IPS-18c (cell line): ENCODE measurements at regions not wholly inside any gene's neighbourhood (a gene's known extent, or its start where the extent isn't known, plus 50 kb on each side); places are given as distances from the start of the nearest gene placed in this dataset.

ENCODE experiments used
- H3K4me3 ChIP-seq: 2 replicates; pipeline ENCODE4 v1.7.0; 2013; ENCODE audit warnings: low read depth, mild to moderate bottlenecking, low read length, moderate library complexity; ENCODE audit not compliant: insufficient read depth
- H3K9me3 ChIP-seq: one replicate; pipeline ENCODE4 v1.6.1; 2013; ENCODE audit warnings: mild to moderate bottlenecking, low read length, moderate library complexity; ENCODE audit not compliant: control insufficient read depth, insufficient read depth

- no peak overlapping the region for H3K4me3 ChIP-seq
Observed at GRCh38 chr11:43545610-43546009, 134.9 kb upstream of the HSD17B12 start.

GRCh38 chr11:43546561-43547429, 133.7 kb upstream of the HSD17B12 start:
- H3K4me3 ChIP-seq: peak overlapping the region; percentile 50
- H3K9me3 ChIP-seq: peaks cover 4% of the 10 kb centered on the region

More at GRCh38 chr11:43545610-43546009, 134.9 kb upstream of the HSD17B12 start:
- peaks cover 4% of the 10 kb centered on the region for H3K9me3 ChIP-seq

DNA sequence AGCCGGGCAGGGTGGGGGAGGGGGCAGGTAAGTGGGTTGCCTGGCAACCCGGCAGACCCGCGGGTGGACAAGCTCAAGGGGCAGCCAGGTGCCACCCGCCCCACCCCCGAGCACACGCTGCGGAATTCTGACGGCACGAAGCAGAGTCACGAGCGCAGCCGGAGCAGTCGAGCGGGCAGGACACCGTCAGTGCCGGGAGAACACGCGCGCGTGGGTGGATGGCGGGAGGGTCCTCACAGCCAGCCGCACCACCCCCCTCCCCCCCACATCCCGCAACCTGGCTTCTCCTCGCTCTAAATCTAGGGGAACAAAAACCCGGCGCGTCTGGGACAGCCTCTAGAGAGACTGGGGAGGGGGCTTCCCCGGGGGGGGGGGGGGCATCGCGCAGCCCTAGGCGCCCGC, 133.1 kb upstream of the HSD17B12 start:
- Histone ChIP-seq H3K9me3 (peaks cover 4% of the 10 kb centered on the region), H3K4me3 (peak overlapping the region; percentile 50)

- peaks cover 4% of the 10 kb centered on the region for H3K9me3 ChIP-seq
- peak overlapping the region; percentile 50; the same call in 1 of the 2 replicates for H3K4me3 ChIP-seq
Observed at GRCh38 chr11:43547889-43548381, 132.6 kb upstream of the HSD17B12 start.

DNA sequence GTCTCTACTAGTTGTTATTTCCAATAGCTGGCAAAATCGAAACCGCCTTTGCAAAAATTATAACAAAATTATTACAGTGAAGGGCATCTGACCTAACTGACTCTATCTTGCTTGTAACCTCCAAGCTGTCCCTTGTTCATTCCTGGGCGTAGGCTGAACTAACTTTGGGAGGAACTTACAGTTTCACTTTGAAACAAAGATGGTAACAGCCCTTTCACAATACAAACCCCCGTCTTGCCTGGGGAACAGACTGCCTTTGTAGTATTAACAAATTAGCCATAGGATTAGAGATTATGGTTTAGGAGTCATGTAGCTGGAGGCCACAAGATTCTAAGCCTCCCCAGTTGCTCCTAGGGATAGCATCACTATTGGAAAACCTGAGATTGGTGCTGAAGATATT, 131.6 kb upstream of the HSD17B12 start:
- H3K9me3 ChIP-seq: peaks cover 4% of the 10 kb centered on the region
- no peak overlapping the region for H3K4me3 ChIP-seq

DNA sequence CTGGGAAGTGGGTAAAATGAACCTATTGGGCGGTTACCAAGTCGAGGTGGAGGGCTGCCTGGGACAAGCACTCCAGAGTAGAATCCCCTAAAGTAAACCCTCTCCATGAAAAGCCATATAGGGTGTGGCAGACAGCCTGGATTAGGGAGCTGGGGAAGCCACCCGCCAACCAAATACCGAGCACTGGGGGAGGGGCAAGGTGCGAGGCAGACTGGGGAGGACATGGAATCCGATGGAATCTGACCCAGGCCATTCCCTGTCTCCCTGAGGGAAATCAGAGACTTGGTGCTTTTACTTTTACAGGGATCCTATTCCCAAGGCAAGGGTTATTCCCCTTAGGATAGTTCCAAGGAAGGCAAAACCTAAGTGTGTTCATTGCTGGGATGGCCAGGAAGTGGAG, 130.9 kb upstream of the HSD17B12 start:
- Histone ChIP-seq H3K4me3 (no peak overlapping the region; the same call in 1 of the 2 replicates), H3K9me3 (peaks cover 4% of the 10 kb centered on the region)

DNA sequence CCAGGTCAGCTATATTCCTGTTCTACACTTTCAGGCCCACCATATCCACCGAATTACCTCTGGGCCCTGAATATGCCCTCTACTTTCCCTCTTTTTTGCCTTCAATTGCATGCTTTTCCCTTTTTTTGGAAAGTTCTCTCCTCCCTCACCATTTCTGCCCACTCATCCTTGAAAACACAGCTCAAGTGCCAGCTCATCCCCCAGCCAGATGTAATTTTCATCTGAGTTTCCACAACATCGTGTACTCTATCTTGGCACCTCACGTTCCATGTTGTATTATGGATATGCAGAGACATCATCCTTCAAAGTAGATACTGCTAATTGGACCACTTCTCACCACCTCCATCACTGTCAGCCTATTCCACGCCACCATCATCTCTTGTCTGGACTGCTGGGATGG, 129.8 kb upstream of the HSD17B12 start:
- Histone ChIP-seq H3K9me3 (peaks cover 4% of the 10 kb centered on the region), H3K4me3 (no peak overlapping the region)

- Histone ChIP-seq H3K4me3 (no peak overlapping the region), H3K9me3 (no peaks in the 10 kb centered on the region)
Observed at GRCh38 chr11:43554148-43554473, 126.4 kb upstream of the HSD17B12 start.

GRCh38 chr11:43555186-43555585, 125.4 kb upstream of the HSD17B12 start:
- no peaks in the 10 kb centered on the region for H3K9me3 ChIP-seq

DNA sequence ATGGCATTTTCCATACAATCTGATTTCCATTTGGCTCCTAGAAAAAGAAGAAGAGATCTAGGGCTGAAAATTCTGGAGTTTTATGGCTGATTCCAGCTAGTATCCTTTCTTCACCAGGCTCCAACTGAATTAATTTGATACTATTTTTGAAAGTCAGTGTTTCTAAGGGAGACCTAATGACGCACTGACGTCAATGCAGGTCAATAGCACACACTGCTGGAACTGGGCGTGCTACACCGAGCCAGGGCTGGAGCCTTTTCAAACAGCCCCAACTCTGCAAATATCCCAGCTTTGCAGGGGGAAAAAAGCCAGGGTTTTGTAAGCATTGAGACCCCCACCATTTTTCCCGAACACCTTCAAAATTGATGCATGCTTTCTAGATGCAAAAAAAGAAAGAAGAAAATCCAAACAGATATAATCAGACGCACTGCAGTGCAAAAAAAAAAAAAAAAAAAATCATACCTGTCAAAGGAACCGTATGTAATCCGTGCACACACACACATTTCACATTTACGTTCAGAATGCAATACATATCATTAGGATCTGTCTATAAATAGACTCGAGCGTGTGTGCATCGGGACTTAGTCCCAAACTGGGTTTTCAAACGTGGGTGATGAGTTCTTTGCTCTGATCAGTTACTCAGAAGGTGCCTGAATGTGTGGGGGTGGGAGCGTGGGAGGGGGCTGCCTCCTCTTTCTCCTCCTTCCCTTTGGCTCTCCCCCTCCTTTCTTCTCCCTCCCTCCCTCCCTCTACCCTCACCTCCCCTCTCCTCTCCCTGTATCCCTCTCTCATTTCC, 124.5 kb upstream of the HSD17B12 start:
- H3K9me3 ChIP-seq: no peaks in the 10 kb centered on the region

More at GRCh38 chr11:43555186-43555585, 125.4 kb upstream of the HSD17B12 start:
- no peak overlapping the region for H3K4me3 ChIP-seq

GRCh38 chr11:43556612-43557375, 123.7 kb upstream of the HSD17B12 start:
- peak overlapping the region; percentile 46 for H3K4me3 ChIP-seq
- H3K9me3 ChIP-seq: no peaks in the 10 kb centered on the region

More for the DNA sequence above, 124.5 kb upstream of the HSD17B12 start:
- no peak overlapping the region for H3K4me3 ChIP-seq

DNA sequence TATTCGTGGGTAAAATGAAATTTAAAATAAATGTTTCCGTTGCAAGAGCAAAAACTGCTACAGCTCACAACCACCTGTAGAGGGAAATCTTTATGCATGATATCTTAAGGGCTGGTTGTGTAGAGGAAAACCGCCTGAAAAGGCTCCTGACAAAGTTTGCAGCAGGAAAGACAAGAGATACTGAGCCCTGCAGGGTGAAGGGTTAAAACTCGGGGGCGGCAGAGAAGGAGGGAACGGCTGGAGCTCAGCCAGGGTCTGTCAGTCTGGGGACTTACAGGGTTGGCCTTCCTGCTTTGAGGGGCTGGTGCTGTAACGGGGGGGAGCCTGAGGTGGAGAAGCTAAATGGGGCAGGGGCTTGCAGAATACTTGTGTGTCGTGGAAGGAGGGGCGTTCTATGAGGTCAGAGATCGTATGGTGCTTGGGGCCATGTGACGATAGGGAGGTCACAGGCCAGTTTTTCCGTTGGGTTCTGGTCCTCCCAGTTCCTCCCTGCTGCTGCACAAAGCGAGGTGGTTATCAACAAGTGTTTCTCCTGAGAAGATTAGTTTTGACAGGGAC, 122.9 kb upstream of the HSD17B12 start:
- peak overlapping the region; percentile 46; the same call in 1 of the 2 replicates for H3K4me3 ChIP-seq
- no peaks in the 10 kb centered on the region for H3K9me3 ChIP-seq

GRCh38 chr11:43558146-43558545, 122.4 kb upstream of the HSD17B12 start:
- Histone ChIP-seq H3K9me3 (no peaks in the 10 kb centered on the region), H3K4me3 (peak overlapping the region; percentile 46)

DNA sequence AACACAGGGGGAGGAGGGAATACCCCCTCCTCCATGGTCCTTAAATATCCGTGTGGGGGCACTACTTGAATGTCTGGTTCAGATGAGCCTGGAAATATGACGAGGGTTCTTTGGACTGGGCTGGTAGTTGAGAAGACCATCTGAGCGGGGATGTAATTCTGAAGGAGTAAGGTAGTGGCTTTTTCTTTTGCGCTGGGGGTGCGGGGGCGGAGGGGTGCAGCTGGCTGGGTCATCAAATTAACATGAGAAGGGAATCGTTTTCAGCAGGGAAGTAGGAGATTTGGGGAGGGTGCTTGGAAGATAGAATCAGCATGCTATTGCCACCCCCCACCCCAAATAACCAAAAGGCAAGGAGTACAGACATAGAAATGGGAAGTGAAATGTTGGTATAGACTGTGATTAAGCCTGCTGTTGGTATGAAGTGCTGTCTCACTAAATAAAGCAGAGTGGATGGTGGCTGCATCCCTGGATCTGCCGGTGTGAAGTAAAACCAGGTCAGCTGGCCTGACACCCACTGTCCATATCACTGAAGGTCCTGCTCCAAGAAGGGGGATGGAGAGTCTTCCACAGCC, 121.9 kb upstream of the HSD17B12 start:
- Histone ChIP-seq H3K4me3 (peak overlapping the region; percentile 46), H3K9me3 (no peaks in the 10 kb centered on the region)

DNA sequence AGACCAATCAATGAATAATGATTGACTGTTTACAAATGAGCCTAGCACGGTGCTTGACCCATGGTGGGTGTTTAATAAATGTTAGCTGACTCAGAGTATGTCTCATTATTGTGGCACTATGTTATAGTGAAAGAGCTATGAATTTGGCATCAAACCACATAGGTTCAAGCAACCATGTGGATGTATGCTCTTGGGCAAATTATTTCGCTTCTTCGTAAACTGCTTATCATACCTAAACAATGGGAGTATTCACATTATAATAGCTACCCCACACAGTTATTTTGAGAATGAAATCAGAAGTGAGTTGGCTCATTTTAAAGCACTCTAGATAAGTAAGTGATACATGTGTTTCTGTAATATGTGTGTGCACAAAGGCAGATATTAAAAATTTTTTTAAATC, 118.7 kb upstream of the HSD17B12 start:
- no peaks in the 10 kb centered on the region for H3K9me3 ChIP-seq
- H3K4me3 ChIP-seq: no peak overlapping the region

DNA sequence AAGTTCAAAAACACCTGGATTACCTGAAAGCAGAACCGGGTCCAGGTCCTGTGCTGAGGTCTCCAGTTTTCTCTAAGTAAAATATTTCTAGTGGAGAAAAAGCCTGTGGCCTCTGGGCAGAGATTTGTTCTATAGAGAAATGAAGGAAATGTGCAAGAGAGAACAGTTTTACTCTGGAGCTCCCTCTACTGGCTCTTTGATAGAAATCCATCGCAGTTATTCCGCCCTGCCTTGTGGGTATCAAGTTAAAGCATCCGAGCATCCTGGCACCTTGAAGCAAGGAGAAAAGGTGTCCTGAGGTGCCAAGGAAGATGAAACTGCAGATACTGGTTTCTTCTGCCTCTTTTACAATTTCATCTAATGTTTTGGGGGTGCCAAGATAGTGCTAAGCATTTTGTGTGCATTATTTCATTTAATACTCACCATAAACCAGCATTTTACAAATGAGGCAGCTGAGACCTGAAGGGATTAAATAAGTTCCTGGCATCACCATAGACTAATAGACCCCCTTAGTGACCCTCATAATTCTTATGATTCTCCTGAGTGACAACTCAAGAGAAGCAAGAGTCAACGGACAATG, 113.1 kb upstream of the HSD17B12 start:
- Histone ChIP-seq H3K9me3 (no peaks in the 10 kb centered on the region), H3K4me3 (no peak overlapping the region)
